IMR-90 (cell line): ENCODE measurements at regions not wholly inside any gene's neighbourhood (a gene's known extent, or its start where the extent isn't known, plus 50 kb on each side); places are given as distances from the start of the nearest gene placed in this dataset.

Source experiments
- ATAC-seq: fragments of 200-7000 bp; cut with Tn5 transposase; 2 replicates; pipeline ENCODE4 v1.9.1; 2020; ENCODE audit warnings: low read depth, mild to moderate bottlenecking, moderate library complexity
- BruUV-seq: library from RNA; stranded (reverse); fragments of 400-500 nt; replicated peaks from 2 replicates; lab custom pipeline; 2021; lab: Mats Ljungman, UMichigan
- CTCF ChIA-PET: fragments of 300-600 bp; formaldehyde crosslinking; extraction: SDS; loops from one replicate; lab custom pipeline; 2021; ENCODE audit warnings: antibody characterized with exemption; lab: Yijun Ruan, JAX
- POLR2A ChIA-PET: fragments of 300-600 bp; sonication (Branson Sonifier 250); formaldehyde crosslinking; loops from one replicate; lab custom pipeline; 2022; ENCODE audit warnings: antibody characterized with exemption; ENCODE audit not compliant: unreplicated experiment; lab: Charles Lee
- DNase-seq: peaks from one replicate; pipeline ENCODE4 v3.0.0; 2013
- H2AFZ ChIP-seq: replicated peaks from 2 replicates; pipeline ENCODE3; 2013; ENCODE audit warnings: low read length, mild to moderate bottlenecking; ENCODE audit not compliant: poor library complexity
- H2AK5ac ChIP-seq: 2 replicates; pipeline ENCODE4 v1.6.1; 2013; ENCODE audit warnings: low read depth, low read length, inconsistent platforms
- H2AK9ac ChIP-seq: replicated peaks from 2 replicates; pipeline ENCODE3; 2013; ENCODE audit warnings: mild to moderate bottlenecking, low read depth, low read length, moderate library complexity; ENCODE audit not compliant: poor library complexity
- H2BK120ac ChIP-seq: 2 replicates; pipeline ENCODE4 v1.6.1; 2013; ENCODE audit warnings: low read depth, low read length, inconsistent platforms
- H2BK15ac ChIP-seq: 3 replicates; pipeline ENCODE4 v1.6.1; 2013; ENCODE audit warnings: low read depth, low read length, inconsistent platforms
- H2BK20ac ChIP-seq: 2 replicates; pipeline ENCODE4 v1.6.1; 2013; ENCODE audit warnings: low read depth, mild to moderate bottlenecking, inconsistent platforms, low read length, moderate library complexity
- H2BK5ac ChIP-seq: 2 replicates; pipeline ENCODE4 v1.6.1; 2013; ENCODE audit warnings: mild to moderate bottlenecking, low read depth, low read length, inconsistent platforms; ENCODE audit not compliant: poor library complexity, severe bottlenecking
- H3K14ac ChIP-seq: replicated peaks from 2 replicates; pipeline ENCODE4 v1.6.1; 2013; ENCODE audit warnings: low read depth, low read length, inconsistent platforms
- H3K18ac ChIP-seq: 2 replicates; pipeline ENCODE4 v1.6.1; 2013; ENCODE audit warnings: low read depth, low read length, control low read depth
- H3K23ac ChIP-seq: 2 replicates; pipeline ENCODE4 v1.6.1; 2013; ENCODE audit warnings: low read depth, low read length, inconsistent platforms
- H3K27ac ChIP-seq: 2 replicates; pipeline ENCODE4 v1.5.1; 2013; ENCODE audit warnings: mild to moderate bottlenecking, control low read depth, low read length; ENCODE audit not compliant: insufficient read depth
- H3K27me3 ChIP-seq: 2 replicates; pipeline ENCODE4 v1.6.1; 2013; ENCODE audit warnings: low read length; ENCODE audit not compliant: control insufficient read depth, insufficient read depth
- H3K36me3 ChIP-seq: 2 replicates; pipeline ENCODE4 v1.6.1; 2013; ENCODE audit warnings: low read length, mixed read lengths; ENCODE audit not compliant: control insufficient read depth, insufficient read depth
- H3K4ac ChIP-seq: 2 replicates; pipeline ENCODE4 v1.6.1; 2013; ENCODE audit warnings: low read depth, low read length, inconsistent platforms
- H3K4me1 ChIP-seq: 2 replicates; pipeline ENCODE4 v1.6.1; 2013; ENCODE audit warnings: low read length, mixed read lengths; ENCODE audit not compliant: control insufficient read depth, insufficient read depth
- H3K4me2 ChIP-seq: 2 replicates; pipeline ENCODE4 v1.6.1; 2013; ENCODE audit warnings: low read depth, mild to moderate bottlenecking, control low read depth, low read length, moderate library complexity
- H3K4me3 ChIP-seq: 2 replicates; pipeline ENCODE4 v1.5.1; 2013; ENCODE audit warnings: low read depth, mild to moderate bottlenecking, control low read depth, low read length, moderate library complexity; ENCODE audit not compliant: insufficient read depth
- H3K56ac ChIP-seq: 2 replicates; pipeline ENCODE4 v1.6.1; 2013; ENCODE audit warnings: low read length, inconsistent platforms; ENCODE audit not compliant: insufficient read depth; ENCODE audit errors: extremely low read depth
- H3K79me1 ChIP-seq, 2 experiments: 2 replicates each; pipeline ENCODE4 v1.6.1; 2013; ENCODE audit warnings: low read length in 2 of 2, inconsistent platforms in 1 of 2, low read depth in 1 of 2
- H3K9ac ChIP-seq: 2 replicates; pipeline ENCODE4 v1.6.1; 2013; ENCODE audit warnings: low read depth, low read length, control low read depth
- H3K9me1 ChIP-seq: 2 replicates; pipeline ENCODE4 v1.6.1; 2013; ENCODE audit warnings: low read length, inconsistent platforms; ENCODE audit not compliant: insufficient read depth
- H3K9me3 ChIP-seq: 2 replicates; pipeline ENCODE4 v1.6.1; 2013; ENCODE audit warnings: low read length; ENCODE audit not compliant: control insufficient read depth, insufficient read depth
- H4K20me1 ChIP-seq: 2 replicates; pipeline ENCODE4 v1.6.1; 2013; ENCODE audit warnings: low read length, inconsistent platforms; ENCODE audit not compliant: insufficient read depth
- H4K5ac ChIP-seq: 2 replicates; pipeline ENCODE4 v1.6.1; 2013; ENCODE audit warnings: mild to moderate bottlenecking, low read depth, low read length, control low read depth
- H4K8ac ChIP-seq, 2 experiments: 2 replicates each; pipeline ENCODE4 v1.6.1; 2013; ENCODE audit warnings: low read depth in 2 of 2, low read length in 2 of 2, control low read depth in 1 of 2, inconsistent platforms in 1 of 2
- H4K91ac ChIP-seq: 2 replicates; pipeline ENCODE4 v1.6.1; 2013; ENCODE audit warnings: low read depth, low read length, inconsistent platforms; ENCODE audit not compliant: insufficient read depth
- BHLHE40 ChIP-seq: fragments of 150-350 bp; IDR thresholded peaks from 2 replicates; pipeline ENCODE4 v1.6.1; 2016; ENCODE audit warnings: mild to moderate bottlenecking, low read depth, low read length
- CEBPB ChIP-seq: IDR thresholded peaks from 2 replicates; pipeline ENCODE4 v1.6.1; 2012; ENCODE audit warnings: low read depth, low read length, improper control_type of control experiment
- CHD1 ChIP-seq: IDR thresholded peaks from 2 replicates; pipeline ENCODE4 v1.6.1; 2012; ENCODE audit warnings: low read depth, low read length, improper control_type of control experiment
- CTCF ChIP-seq: conservative IDR thresholded peaks from 2 replicates; pipeline ENCODE4 v1.5.1; 2012; ENCODE audit warnings: mild to moderate bottlenecking, low read depth, low read length, improper control_type of control experiment
- FOS ChIP-seq: fragments of 150-350 bp; IDR thresholded peaks from 2 replicates; pipeline ENCODE4 v1.6.1; 2016; ENCODE audit warnings: low read depth, low read length
- MAFK ChIP-seq: IDR thresholded peaks from 2 replicates; pipeline ENCODE4 v1.6.1; 2012; ENCODE audit warnings: low read depth, low read length, improper control_type of control experiment
- MAZ ChIP-seq: IDR thresholded peaks from 2 replicates; pipeline ENCODE4 v1.6.1; 2012; ENCODE audit warnings: low read depth, mild to moderate bottlenecking, low read length, improper control_type of control experiment, moderate library complexity, borderline replicate concordance
- MXI1 ChIP-seq: IDR thresholded peaks from 2 replicates; pipeline ENCODE4 v1.6.1; 2012; ENCODE audit warnings: low read depth, mild to moderate bottlenecking, low read length, moderate library complexity, borderline replicate concordance
- NFE2L2 ChIP-seq: fragments of 150-350 bp; IDR thresholded peaks from 2 replicates; pipeline ENCODE4 v1.6.1; 2016; ENCODE audit warnings: low read depth, mild to moderate bottlenecking, low read length
- POLR2A ChIP-seq: IDR thresholded peaks from 2 replicates; pipeline ENCODE4 v1.6.1; 2012; ENCODE audit warnings: mild to moderate bottlenecking, low read depth, low read length
- RCOR1 ChIP-seq: IDR thresholded peaks from 2 replicates; pipeline ENCODE4 v1.6.1; 2012; ENCODE audit warnings: mild to moderate bottlenecking, low read length, improper control_type of control experiment; ENCODE audit not compliant: insufficient replicate concordance
- WGBS, 2 experiments: methylation state at CpG; one replicate each; pipeline versions ENCODE4 v1.1.5 to v1.1.7; 2013; ENCODE audit warnings: missing lambda C conversion rate in 2 of 2; ENCODE audit not compliant: insufficient read length in 1 of 2; ENCODE audit errors: extremely low coverage in 2 of 2; 5-methylcytosine and 5-hydroxymethylcytosine counted together
- dilution Hi-C: fragments of 300-500 bp; cut with HindIII; formaldehyde crosslinking; loops from one replicate; pipeline ENCODE4 v1.14.3; 2018; ENCODE audit warnings: low sequenced_read_pairs; ENCODE audit not compliant: unreplicated experiment
- in situ Hi-C: fragments of 300-500 bp; cut with MboI; formaldehyde crosslinking; loops from 3 replicates; pipeline ENCODE4 v1.14.3; 2019; ENCODE audit warnings: low sequenced_read_pairs, inconsistent platforms, mixed read lengths
- intact Hi-C: fragments of 100-400 bp; cut with micrococcal nuclease; formaldehyde crosslinking; loops from 2 replicates; pipeline ENCODE4 v1.10.0; 2022
- TF ChIP-seq, protein P1 (sequence below): fragments of 150-350 bp; IDR thresholded peaks from 2 replicates; pipeline ENCODE4 v1.6.1; 2017; ENCODE audit warnings: mild to moderate bottlenecking, antibody characterized with exemption, low read length, low read depth
- TF ChIP-seq, protein P2 (sequence below): fragments of 150-350 bp; IDR thresholded peaks from 2 replicates; pipeline ENCODE4 v1.6.1; 2016; ENCODE audit warnings: low read depth, mild to moderate bottlenecking, low read length, moderate library complexity, borderline replicate concordance

GRCh38 chr4:146041139-146042004, 102.7 kb upstream of the ZNF827 start:
- no peak overlapping the region for H3K56ac ChIP-seq
- ChIA-PET POLR2A (no interaction called here), CTCF (no interaction called here)
- no peak overlapping the region for H2BK15ac ChIP-seq
- no peak overlapping the region for H2BK5ac ChIP-seq
- 80% methylated on average over 1 of the region's 3 CpGs; no CpG with 5 or more reads in 1 of the 2 experiments for WGBS, 2 experiments
- H3K4me1 ChIP-seq: no peaks in the 10 kb centered on the region
- no peaks in the 10 kb centered on the region for H3K9me3 ChIP-seq
- H2AFZ ChIP-seq: no peak overlapping the region
- no peak overlapping the region for H3K23ac ChIP-seq
- no peaks in the 10 kb centered on the region for H3K36me3 ChIP-seq
- in situ Hi-C loops (no loop called here), intact Hi-C loops (no loop called here), dilution Hi-C loops (no loop called here)
- H4K5ac ChIP-seq: no peak overlapping the region
- no peak overlapping the region for H2BK20ac ChIP-seq
- no peak overlapping the region for H3K4me2 ChIP-seq
- no peak overlapping the region for H3K4ac ChIP-seq
- H2AK5ac ChIP-seq: no peak overlapping the region
- no peak overlapping the region for H2BK120ac ChIP-seq
- no peak overlapping the region for H3K27ac ChIP-seq
- H3K9me1 ChIP-seq: no peaks in the 10 kb centered on the region
- H3K18ac ChIP-seq: no peak overlapping the region
- H4K20me1 ChIP-seq: no peaks in the 10 kb centered on the region
- DNase-seq (no peak), ATAC-seq (no peak)
- no peak overlapping the region for H2AK9ac ChIP-seq
- TF ChIP-seq, protein P1, sequence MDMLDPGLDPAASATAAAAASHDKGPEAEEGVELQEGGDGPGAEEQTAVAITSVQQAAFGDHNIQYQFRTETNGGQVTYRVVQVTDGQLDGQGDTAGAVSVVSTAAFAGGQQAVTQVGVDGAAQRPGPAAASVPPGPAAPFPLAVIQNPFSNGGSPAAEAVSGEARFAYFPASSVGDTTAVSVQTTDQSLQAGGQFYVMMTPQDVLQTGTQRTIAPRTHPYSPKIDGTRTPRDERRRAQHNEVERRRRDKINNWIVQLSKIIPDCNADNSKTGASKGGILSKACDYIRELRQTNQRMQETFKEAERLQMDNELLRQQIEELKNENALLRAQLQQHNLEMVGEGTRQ: no peak
- TF ChIP-seq BHLHE40: no peak
- TF ChIP-seq CTCF: no peak
- TF ChIP-seq MAZ: no peak
- no peak for TF ChIP-seq POLR2A
- TF ChIP-seq MAFK: no peak
- no peak for TF ChIP-seq FOS
- no peak for TF ChIP-seq CHD1
- TF ChIP-seq NFE2L2: no peak
- TF ChIP-seq, protein P2, sequence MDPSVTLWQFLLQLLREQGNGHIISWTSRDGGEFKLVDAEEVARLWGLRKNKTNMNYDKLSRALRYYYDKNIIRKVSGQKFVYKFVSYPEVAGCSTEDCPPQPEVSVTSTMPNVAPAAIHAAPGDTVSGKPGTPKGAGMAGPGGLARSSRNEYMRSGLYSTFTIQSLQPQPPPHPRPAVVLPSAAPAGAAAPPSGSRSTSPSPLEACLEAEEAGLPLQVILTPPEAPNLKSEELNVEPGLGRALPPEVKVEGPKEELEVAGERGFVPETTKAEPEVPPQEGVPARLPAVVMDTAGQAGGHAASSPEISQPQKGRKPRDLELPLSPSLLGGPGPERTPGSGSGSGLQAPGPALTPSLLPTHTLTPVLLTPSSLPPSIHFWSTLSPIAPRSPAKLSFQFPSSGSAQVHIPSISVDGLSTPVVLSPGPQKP: no peak
- no peak for TF ChIP-seq CEBPB
- TF ChIP-seq MXI1: no peak
- no peak for TF ChIP-seq RCOR1
- H4K8ac ChIP-seq: no peak overlapping the region
- H3K79me1 ChIP-seq: no peaks in the 10 kb centered on the region
- H4K91ac ChIP-seq: no peak overlapping the region
- H3K9ac ChIP-seq: no peak overlapping the region
- BruUV-seq: no TSS peak
- H3K27me3 ChIP-seq: no peaks in the 10 kb centered on the region
- no peak overlapping the region for H3K14ac ChIP-seq
- no peak overlapping the region for H3K4me3 ChIP-seq
